SH-SY5Y (cell line): ENCODE measurements at regions not wholly inside any gene's neighbourhood (a gene's known extent, or its start where the extent isn't known, plus 50 kb on each side); places are given as distances from the start of the nearest gene placed in this dataset.

Source experiments
- GATA2 ChIP-seq: IDR thresholded peaks from 2 replicates; pipeline ENCODE4 v1.6.1; 2011; ENCODE audit warnings: mild to moderate bottlenecking, low read depth, low read length
- GATA3 ChIP-seq: IDR thresholded peaks from 2 replicates; pipeline ENCODE4 v1.6.1; 2011; ENCODE audit warnings: low read depth, mild to moderate bottlenecking, low read length, moderate library complexity

DNA sequence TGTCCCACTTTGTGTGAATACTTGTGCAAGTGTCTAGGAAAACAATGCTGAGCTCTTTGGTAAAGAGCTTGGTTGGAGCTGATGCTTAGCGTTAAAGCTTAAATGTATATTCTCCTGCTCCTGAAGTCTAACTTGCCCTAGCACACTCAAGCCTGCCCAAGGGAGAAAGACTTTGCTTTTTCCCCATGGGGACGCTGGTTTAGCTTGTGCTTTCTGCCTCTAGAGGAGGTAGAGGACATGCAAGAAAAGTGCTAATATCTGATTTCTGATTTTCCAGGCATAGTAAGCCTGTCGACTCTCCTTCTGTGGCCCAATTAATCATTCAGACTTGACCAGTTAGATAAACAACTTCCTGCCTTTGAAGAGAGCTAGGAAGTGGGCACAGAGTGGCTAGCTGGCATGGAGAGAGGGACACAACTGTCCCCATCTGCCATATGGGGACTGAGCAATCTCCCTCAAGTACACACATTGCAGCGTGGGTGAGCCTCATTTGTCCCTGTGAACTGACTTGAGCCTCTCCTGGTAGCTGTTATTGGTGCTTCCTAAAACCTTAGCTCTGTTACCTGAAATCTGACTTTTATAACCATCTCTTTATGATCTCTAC, 348.4 kb downstream of the BRINP1 start:
- TF ChIP-seq GATA3, result no peak
- no peak for TF ChIP-seq GATA2
